ENCODE measurements at regions not wholly inside any gene's neighbourhood (a gene's known extent, or its start where the extent isn't known, plus 50 kb on each side); places are given as distances from the start of the nearest gene placed in this dataset.

DNA sequence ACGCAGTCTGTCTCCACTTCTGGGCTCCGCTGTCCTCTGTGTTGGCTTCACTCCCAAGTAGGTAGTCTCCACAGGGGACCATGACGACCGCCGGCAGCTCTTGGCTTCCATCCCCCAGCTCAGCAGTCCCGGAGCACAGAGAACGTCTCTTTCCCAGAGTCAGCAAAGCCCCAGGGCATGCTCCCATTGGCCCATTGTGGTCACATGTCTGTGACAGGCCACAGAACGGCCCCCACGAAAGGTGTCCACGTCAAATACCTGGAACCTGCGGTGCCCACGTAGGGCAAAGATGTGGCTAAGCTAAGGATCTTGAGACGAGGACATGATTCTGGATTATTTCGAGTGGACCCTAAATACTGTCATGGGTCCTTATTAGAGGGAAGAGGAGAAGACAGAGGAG lies 438.4 kb upstream of the SULF2 start:
- Histone ChIP-seq H3K27me3 (ENCODE audit: control insufficient read depth in 2 of 2, insufficient read depth in 2 of 2, low read length in 2 of 2) (no peaks in the 10 kb centered on the region), H4K20me1 (ENCODE audit: insufficient read depth, low read length) (no peaks in the 10 kb centered on the region), H3K9ac (ENCODE audit: insufficient read depth, low read length, poor library complexity, severe bottlenecking) (no peak overlapping the region), H3K4me1 (ENCODE audit: control insufficient read depth in 1 of 2, insufficient read depth in 2 of 2, low read length in 2 of 2) (no peaks in the 10 kb centered on the region), H3K36me3 (replicated peaks in 1 of 2; ENCODE audit: control insufficient read depth in 1 of 2, insufficient read depth in 2 of 2, low read length in 2 of 2) (no peaks in the 10 kb centered on the region), H3K4me3 (replicated peaks in 1 of 3; ENCODE audit: low read depth in 2 of 3, low read length in 3 of 3) (no peak overlapping the region), H3K79me2 (ENCODE audit: insufficient read depth, low read length) (no peaks in the 10 kb centered on the region), H2AFZ (ENCODE audit: insufficient read depth, low read depth, low read length, poor library complexity, severe bottlenecking) (no peak overlapping the region), H3K9me3 (replicated peaks in 1 of 2; ENCODE audit: control insufficient read depth in 1 of 2, insufficient read depth in 1 of 2, low read length in 2 of 2) (no peaks in the 10 kb centered on the region), H3K27ac (ENCODE audit: low read depth in 1 of 2, low read length in 2 of 2) (no peak overlapping the region), H3K4me2 (replicated peaks; ENCODE audit: extremely low read depth, low read length, poor library complexity, severe bottlenecking) (no peak overlapping the region)
- H3K9me3 Mint-ChIP-seq, result peaks cover 0 to 1% (median 0%) of the 10 kb centered on the region in 7 donors
- no peak overlapping the region for H3K4me3 Mint-ChIP-seq
- no peaks in the 10 kb centered on the region for H3K4me1 Mint-ChIP-seq
- WGBS (ENCODE audit: insufficient coverage), result 96% methylated on average over 14 of the region's 14 CpGs
- no peak overlapping the region for H3K27ac Mint-ChIP-seq
- intact Hi-C loops (cut with micrococcal nuclease), result no loop called here
- DNase-seq, result no peak
- TF ChIP-seq, protein P1, sequence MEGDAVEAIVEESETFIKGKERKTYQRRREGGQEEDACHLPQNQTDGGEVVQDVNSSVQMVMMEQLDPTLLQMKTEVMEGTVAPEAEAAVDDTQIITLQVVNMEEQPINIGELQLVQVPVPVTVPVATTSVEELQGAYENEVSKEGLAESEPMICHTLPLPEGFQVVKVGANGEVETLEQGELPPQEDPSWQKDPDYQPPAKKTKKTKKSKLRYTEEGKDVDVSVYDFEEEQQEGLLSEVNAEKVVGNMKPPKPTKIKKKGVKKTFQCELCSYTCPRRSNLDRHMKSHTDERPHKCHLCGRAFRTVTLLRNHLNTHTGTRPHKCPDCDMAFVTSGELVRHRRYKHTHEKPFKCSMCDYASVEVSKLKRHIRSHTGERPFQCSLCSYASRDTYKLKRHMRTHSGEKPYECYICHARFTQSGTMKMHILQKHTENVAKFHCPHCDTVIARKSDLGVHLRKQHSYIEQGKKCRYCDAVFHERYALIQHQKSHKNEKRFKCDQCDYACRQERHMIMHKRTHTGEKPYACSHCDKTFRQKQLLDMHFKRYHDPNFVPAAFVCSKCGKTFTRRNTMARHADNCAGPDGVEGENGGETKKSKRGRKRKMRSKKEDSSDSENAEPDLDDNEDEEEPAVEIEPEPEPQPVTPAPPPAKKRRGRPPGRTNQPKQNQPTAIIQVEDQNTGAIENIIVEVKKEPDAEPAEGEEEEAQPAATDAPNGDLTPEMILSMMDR (IDR thresholded peaks at IDR 0.05), result no peak
- H3K27me3 Mint-ChIP-seq (ENCODE audit: low read depth in 3 of 3), result peaks cover 3 to 7% (median 5%) of the 10 kb centered on the region in 3 donors
- H3K36me3 Mint-ChIP-seq, result no peaks in the 10 kb centered on the region

DNA sequence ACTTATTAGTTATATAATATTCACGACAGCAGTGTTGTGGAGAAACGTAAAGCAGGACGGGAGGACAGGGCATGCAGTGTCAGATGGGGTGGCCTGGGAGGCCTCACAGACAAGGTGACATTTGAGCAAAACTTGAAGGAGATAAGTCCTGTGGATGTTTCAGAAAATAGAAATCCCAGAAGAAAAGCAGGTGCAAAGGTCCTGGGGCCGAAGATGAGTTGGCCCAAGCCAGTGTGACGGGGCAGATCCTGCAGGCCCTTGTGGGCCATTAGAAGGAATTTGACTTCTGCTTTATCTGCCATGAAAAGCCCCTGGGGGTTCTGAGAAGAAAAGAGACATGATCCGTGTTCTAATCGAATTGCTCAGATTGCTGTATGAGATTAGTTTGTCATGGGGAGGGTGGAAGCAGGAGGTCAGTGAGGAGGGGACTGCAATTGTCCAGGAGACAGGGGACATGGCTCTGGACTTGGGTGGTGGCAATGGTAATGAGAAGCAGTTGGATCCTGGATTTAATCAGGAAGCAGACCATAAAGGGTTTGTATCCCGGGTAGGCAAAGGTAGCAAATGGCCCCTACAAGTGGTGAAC lies 437.4 kb upstream of the SULF2 start:
- peaks cover 0 to 1% (median 0%) of the 10 kb centered on the region in 7 donors for H3K9me3 Mint-ChIP-seq
- H3K27ac ChIP-seq (ENCODE audit: low read depth in 1 of 2, low read length in 2 of 2), result no peak overlapping the region
- H3K4me2 ChIP-seq (replicated peaks; ENCODE audit: extremely low read depth, low read length, poor library complexity, severe bottlenecking), result no peak overlapping the region
- no peak overlapping the region for H3K4me3 ChIP-seq (replicated peaks in 1 of 3; ENCODE audit: low read depth in 2 of 3, low read length in 3 of 3)
- H3K9me3 ChIP-seq (replicated peaks in 1 of 2; ENCODE audit: control insufficient read depth in 1 of 2, insufficient read depth in 1 of 2, low read length in 2 of 2), result no peaks in the 10 kb centered on the region
- TF ChIP-seq, protein P1 (IDR thresholded peaks at IDR 0.05), result no peak
- no peaks in the 10 kb centered on the region for H3K79me2 ChIP-seq (ENCODE audit: insufficient read depth, low read length)
- H3K36me3 ChIP-seq (replicated peaks in 1 of 2; ENCODE audit: control insufficient read depth in 1 of 2, insufficient read depth in 2 of 2, low read length in 2 of 2), result no peaks in the 10 kb centered on the region
- no peaks in the 10 kb centered on the region for H4K20me1 ChIP-seq (ENCODE audit: insufficient read depth, low read length)
- no peak overlapping the region for H3K9ac ChIP-seq (ENCODE audit: insufficient read depth, low read length, poor library complexity, severe bottlenecking)
- intact Hi-C loops (cut with micrococcal nuclease), result no loop called here
- 95% methylated on average over 7 of the region's 8 CpGs for WGBS (ENCODE audit: insufficient coverage)
- H3K36me3 Mint-ChIP-seq, result no peaks in the 10 kb centered on the region
- no peak overlapping the region for H2AFZ ChIP-seq (ENCODE audit: insufficient read depth, low read depth, low read length, poor library complexity, severe bottlenecking)
- H3K27me3 Mint-ChIP-seq (ENCODE audit: low read depth in 3 of 3), result peaks cover 3 to 7% (median 5%) of the 10 kb centered on the region in 3 donors
- H3K4me3 Mint-ChIP-seq, result no peak overlapping the region
- H3K27me3 ChIP-seq (ENCODE audit: control insufficient read depth in 2 of 2, insufficient read depth in 2 of 2, low read length in 2 of 2), result no peaks in the 10 kb centered on the region
- no peaks in the 10 kb centered on the region for H3K4me1 ChIP-seq (ENCODE audit: control insufficient read depth in 1 of 2, insufficient read depth in 2 of 2, low read length in 2 of 2)
- no peak overlapping the region for H3K27ac Mint-ChIP-seq
- DNase-seq, result no peak
- no peaks in the 10 kb centered on the region for H3K4me1 Mint-ChIP-seq

All from CD14-positive monocyte (primary cell).